ENCODE measurements at regions not wholly inside any gene's neighbourhood (a gene's known extent, or its start where the extent isn't known, plus 50 kb on each side); places are given as distances from the start of the nearest gene placed in this dataset.
A peak's percentile ranks its signal among the peaks of the same experiment; 100 is the strongest.

DNA sequence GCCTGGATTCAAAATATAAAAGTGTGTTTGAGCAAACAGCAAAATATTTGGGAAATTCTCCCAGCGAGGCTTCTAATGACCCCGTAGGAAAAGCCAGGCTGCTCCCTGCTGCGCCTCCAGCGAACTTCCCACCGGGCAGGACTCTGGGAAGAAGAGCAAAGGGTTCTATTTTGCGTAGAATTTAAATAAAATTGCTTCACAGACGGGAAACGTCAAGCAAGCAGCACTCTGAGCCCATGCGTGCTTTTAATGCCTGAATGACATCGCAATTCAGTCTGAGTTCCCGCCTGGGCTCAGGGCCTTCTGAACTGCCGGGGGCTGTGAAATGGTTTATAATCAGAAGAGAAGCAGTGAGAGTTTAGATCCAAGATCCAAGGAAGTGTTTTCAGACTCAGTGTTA, 775.1 kb downstream of the BRD1 start:
- Histone ChIP-seq H3K9ac (ENCODE audit: low read length in 5 of 5) (no peak overlapping the region), H3K27me3 (ENCODE audit: control insufficient read depth in 5 of 5, insufficient read depth in 4 of 5, low read length in 5 of 5) (peaks cover 0 to 25% (median 11%) of the 10 kb centered on the region in 5 donors), H3K4me3 (ENCODE audit: low read depth in 1 of 5, low read length in 5 of 5) (peak overlapping the region in 4 of 5 donors; percentile 52 to 64 (median 63)), H3K36me3 (ENCODE audit: control insufficient read depth in 5 of 5, insufficient read depth in 5 of 5, low read length in 5 of 5) (no peaks in the 10 kb centered on the region), H3K27ac (ENCODE audit: low read depth, low read length) (no peak overlapping the region), H3K9me3 (ENCODE audit: control insufficient read depth in 5 of 5, low read length in 5 of 5) (no peaks in the 10 kb centered on the region), H3K4me1 (ENCODE audit: control insufficient read depth in 5 of 5, insufficient read depth in 5 of 5, low read length in 5 of 5) (peaks cover 0 to 8% (median 0%) of the 10 kb centered on the region in 5 donors)

DNA sequence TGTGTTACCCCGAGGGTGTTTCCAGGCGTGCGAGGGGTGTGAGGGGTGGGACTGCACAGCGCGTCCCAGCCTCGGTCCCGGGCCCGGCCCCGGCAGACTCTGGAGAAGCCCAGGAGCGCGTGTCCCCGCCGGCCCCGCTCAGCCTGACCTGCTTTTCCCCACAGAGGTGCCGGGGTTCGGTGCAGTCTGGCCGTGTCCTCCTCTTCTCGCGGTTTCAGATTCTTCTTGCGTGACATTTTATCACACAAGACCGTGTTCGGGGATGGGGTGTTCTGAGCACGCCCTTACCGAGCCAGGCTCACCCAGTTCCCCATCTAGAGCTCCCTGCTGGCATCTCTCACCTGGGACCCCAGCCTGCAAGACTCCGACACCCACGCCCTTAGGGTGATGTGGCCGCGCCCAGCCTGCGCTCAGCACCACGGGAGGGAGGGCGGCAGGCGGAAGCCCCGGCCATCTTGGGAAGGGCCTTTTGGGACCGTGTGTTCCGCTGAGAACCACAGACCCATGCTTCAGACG, 775.6 kb downstream of the BRD1 start:
- no peaks in the 10 kb centered on the region for H3K9me3 ChIP-seq (ENCODE audit: control insufficient read depth in 5 of 5, low read length in 5 of 5)
- no peak overlapping the region for H3K27ac ChIP-seq (ENCODE audit: low read depth, low read length)
- H3K27me3 ChIP-seq (ENCODE audit: control insufficient read depth in 5 of 5, insufficient read depth in 4 of 5, low read length in 5 of 5) = peaks cover 0 to 25% (median 12%) of the 10 kb centered on the region in 5 donors
- H3K4me3 ChIP-seq (ENCODE audit: low read depth in 1 of 5, low read length in 5 of 5) = peak overlapping the region in 4 of 5 donors; percentile 52 to 64 (median 63)
- peaks cover 0 to 8% (median 0%) of the 10 kb centered on the region in 5 donors for H3K4me1 ChIP-seq (ENCODE audit: control insufficient read depth in 5 of 5, insufficient read depth in 5 of 5, low read length in 5 of 5)
- no peaks in the 10 kb centered on the region for H3K36me3 ChIP-seq (ENCODE audit: control insufficient read depth in 5 of 5, insufficient read depth in 5 of 5, low read length in 5 of 5)
- H3K9ac ChIP-seq (ENCODE audit: low read length in 5 of 5) = no peak overlapping the region

DNA sequence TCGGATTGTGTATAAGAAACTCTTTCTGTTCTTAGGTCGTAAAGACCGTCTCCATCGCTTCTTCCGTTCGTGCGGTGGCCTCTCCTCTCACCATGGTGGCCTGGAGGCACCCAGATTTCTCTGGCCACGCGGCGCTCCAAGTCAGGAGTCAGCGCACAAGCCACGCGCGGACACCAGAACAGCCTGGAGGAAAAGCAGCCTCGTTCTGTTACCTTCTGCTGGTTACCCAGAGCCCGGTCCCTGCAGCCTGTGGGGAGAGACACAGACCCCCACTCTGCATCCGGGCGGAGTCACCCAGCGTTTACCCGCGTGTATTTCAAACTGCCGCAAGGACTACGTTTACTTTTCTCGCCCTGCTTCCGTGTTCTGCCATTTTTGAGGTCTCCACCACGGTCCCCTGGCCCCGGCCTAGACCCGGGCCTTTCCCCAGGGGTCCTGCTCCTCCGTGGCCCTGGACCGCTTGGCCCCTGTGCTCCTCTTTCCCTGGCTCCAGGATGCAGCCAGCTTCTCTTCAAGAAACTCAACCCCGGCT, 776.1 kb downstream of the BRD1 start:
- H3K4me1 ChIP-seq (ENCODE audit: control insufficient read depth in 5 of 5, insufficient read depth in 5 of 5, low read length in 5 of 5) = peaks cover 0 to 8% (median 0%) of the 10 kb centered on the region in 5 donors
- peaks cover 0 to 23% (median 13%) of the 10 kb centered on the region in 5 donors for H3K27me3 ChIP-seq (ENCODE audit: control insufficient read depth in 5 of 5, insufficient read depth in 4 of 5, low read length in 5 of 5)
- no peaks in the 10 kb centered on the region for H3K36me3 ChIP-seq (ENCODE audit: control insufficient read depth in 5 of 5, insufficient read depth in 5 of 5, low read length in 5 of 5)
- H3K4me3 ChIP-seq (ENCODE audit: low read depth in 1 of 5, low read length in 5 of 5) = peak overlapping the region in 4 of 5 donors; percentile 52 to 64 (median 63)
- no peaks in the 10 kb centered on the region for H3K9me3 ChIP-seq (ENCODE audit: control insufficient read depth in 5 of 5, low read length in 5 of 5)
- H3K27ac ChIP-seq (ENCODE audit: low read depth, low read length) = no peak overlapping the region
- no peak overlapping the region for H3K9ac ChIP-seq (ENCODE audit: low read length in 5 of 5)

DNA sequence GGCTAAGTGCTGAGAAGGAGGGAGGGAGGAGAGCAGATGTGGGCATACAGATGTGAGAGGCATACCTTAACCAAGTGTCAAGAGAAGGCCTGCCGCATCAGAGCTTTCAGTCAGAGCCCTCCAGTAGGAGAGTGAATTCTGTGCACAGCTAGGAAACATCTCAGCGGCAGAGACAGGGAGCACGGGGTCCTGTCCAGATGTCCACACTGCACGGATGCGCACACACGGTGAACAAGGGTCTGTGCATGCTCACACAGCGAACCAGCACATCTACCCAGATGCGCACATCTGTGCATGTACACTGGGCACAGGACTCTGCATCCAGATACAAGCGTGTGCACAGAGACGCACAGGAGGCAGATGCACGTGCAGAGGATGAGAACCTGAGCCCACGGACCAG, 778.0 kb downstream of the BRD1 start:
- H3K36me3 ChIP-seq (ENCODE audit: control insufficient read depth in 5 of 5, insufficient read depth in 5 of 5, low read length in 5 of 5) = no peaks in the 10 kb centered on the region
- H3K9ac ChIP-seq (ENCODE audit: low read length in 5 of 5) = no peak overlapping the region
- peaks cover under 1 to 32% (median 17%) of the 10 kb centered on the region in 5 donors for H3K27me3 ChIP-seq (ENCODE audit: control insufficient read depth in 5 of 5, insufficient read depth in 4 of 5, low read length in 5 of 5)
- no peak overlapping the region for H3K4me3 ChIP-seq (ENCODE audit: low read depth in 1 of 5, low read length in 5 of 5)
- H3K9me3 ChIP-seq (ENCODE audit: control insufficient read depth in 5 of 5, low read length in 5 of 5) = peaks cover 0 to 3% (median 0%) of the 10 kb centered on the region in 5 donors
- H3K27ac ChIP-seq (ENCODE audit: low read depth, low read length) = no peak overlapping the region
- peaks cover 0 to 8% (median 0%) of the 10 kb centered on the region in 5 donors for H3K4me1 ChIP-seq (ENCODE audit: control insufficient read depth in 5 of 5, insufficient read depth in 5 of 5, low read length in 5 of 5)

DNA sequence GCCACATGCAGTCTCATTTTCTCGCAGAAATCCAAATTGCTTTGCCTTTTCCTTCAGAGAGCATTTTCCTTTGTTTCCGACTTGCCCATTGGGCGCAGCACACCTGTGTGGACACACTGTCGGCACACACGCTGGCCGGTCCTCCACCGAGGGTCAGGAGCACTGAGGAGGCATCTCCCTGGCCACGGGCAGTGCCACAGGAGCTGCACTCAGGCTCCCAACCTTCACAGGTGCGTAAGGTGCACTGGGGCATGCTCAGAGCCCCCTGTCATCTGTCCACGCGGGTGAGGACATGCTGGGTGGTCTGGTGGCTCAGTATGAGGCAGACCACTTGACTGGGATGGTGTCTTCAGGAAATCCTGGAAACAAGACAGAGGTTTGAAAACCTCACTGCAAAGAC, 779.1 kb downstream of the BRD1 start:
- Histone ChIP-seq H3K9me3 (ENCODE audit: control insufficient read depth in 5 of 5, low read length in 5 of 5) (peaks cover 0 to 3% (median 0%) of the 10 kb centered on the region in 5 donors), H3K4me1 (ENCODE audit: control insufficient read depth in 5 of 5, insufficient read depth in 5 of 5, low read length in 5 of 5) (peaks cover 0 to 8% (median 0%) of the 10 kb centered on the region in 5 donors), H3K36me3 (ENCODE audit: control insufficient read depth in 5 of 5, insufficient read depth in 5 of 5, low read length in 5 of 5) (no peaks in the 10 kb centered on the region), H3K27ac (ENCODE audit: low read depth, low read length) (no peak overlapping the region), H3K27me3 (ENCODE audit: control insufficient read depth in 5 of 5, insufficient read depth in 4 of 5, low read length in 5 of 5) (peaks cover 2 to 42% (median 23%) of the 10 kb centered on the region in 5 donors), H3K4me3 (ENCODE audit: low read depth in 1 of 5, low read length in 5 of 5) (no peak overlapping the region), H3K9ac (ENCODE audit: low read length in 5 of 5) (no peak overlapping the region)

DNA sequence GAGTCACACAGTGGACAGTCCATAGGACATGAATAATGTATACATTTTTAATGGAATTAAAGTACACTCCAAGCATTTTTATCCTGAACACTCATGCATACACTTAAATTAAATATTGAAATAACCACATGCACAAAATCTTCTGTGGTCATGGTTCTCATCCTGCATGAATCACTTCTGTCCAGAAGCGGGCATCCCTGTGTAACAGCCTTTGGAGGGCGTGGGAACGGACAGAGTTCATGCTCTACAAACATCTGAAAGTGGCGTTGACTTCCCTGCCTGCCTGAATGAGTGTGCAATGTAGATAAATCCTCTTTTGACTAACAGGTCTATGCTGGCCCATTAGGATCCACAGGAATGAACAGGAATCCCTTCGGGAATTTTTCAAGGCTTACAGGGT, 780.2 kb downstream of the BRD1 start:
- peaks cover 0 to 8% (median 0%) of the 10 kb centered on the region in 5 donors for H3K4me1 ChIP-seq (ENCODE audit: control insufficient read depth in 5 of 5, insufficient read depth in 5 of 5, low read length in 5 of 5)
- no peak overlapping the region for H3K27ac ChIP-seq (ENCODE audit: low read depth, low read length)
- no peak overlapping the region for H3K4me3 ChIP-seq (ENCODE audit: low read depth in 1 of 5, low read length in 5 of 5)
- no peaks in the 10 kb centered on the region for H3K36me3 ChIP-seq (ENCODE audit: control insufficient read depth in 5 of 5, insufficient read depth in 5 of 5, low read length in 5 of 5)
- H3K27me3 ChIP-seq (ENCODE audit: control insufficient read depth in 5 of 5, insufficient read depth in 4 of 5, low read length in 5 of 5) = peaks cover 2 to 42% (median 20%) of the 10 kb centered on the region in 5 donors
- H3K9ac ChIP-seq (ENCODE audit: low read length in 5 of 5) = no peak overlapping the region
- peaks cover 0 to 3% (median 0%) of the 10 kb centered on the region in 5 donors for H3K9me3 ChIP-seq (ENCODE audit: control insufficient read depth in 5 of 5, low read length in 5 of 5)

DNA sequence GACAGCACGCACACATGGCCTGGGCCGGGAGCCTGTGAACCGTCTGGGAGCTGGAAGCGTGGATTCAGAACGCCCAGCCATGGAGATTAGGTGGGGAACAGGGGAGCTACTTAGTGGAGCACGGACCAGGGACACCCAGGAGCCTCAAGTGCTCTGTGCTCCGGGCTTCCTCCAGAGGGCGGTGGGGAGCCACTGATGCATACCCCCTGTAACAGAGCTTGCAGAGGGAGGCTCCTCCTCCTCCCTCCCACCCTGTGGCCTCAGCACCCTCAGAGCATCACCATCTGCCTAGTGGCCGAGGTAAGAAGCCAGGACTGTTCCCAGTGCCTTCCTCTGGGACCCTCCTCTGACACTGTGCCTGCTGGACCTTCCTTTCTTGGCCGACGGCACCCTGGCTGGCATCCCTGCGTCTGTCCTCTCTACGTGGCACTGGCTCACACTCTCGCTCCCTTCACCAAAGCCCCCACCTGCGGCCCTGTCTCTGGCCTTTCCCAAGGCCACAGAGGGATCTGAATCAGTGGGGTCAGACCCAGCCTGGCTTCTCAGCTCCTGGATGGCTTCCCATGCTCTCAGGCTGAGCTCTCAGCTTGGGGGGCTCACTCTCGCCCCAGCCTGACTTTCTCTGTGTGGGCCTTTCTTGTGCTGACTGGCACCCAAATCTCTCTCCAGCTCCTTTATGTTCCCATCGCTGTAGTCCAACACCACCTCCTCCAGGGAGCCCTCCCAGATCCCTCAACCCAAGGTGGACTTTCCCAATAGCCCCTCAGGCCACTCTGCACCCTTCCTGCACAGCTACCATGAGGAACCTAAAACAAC, 780.9 kb downstream of the BRD1 start:
- H3K36me3 ChIP-seq (ENCODE audit: control insufficient read depth in 5 of 5, insufficient read depth in 5 of 5, low read length in 5 of 5) = no peaks in the 10 kb centered on the region
- peaks cover 0 to 3% (median 0%) of the 10 kb centered on the region in 5 donors for H3K9me3 ChIP-seq (ENCODE audit: control insufficient read depth in 5 of 5, low read length in 5 of 5)
- no peak overlapping the region for H3K9ac ChIP-seq (ENCODE audit: low read length in 5 of 5)
- no peak overlapping the region for H3K27ac ChIP-seq (ENCODE audit: low read depth, low read length)
- peaks cover 2 to 42% (median 17%) of the 10 kb centered on the region in 5 donors for H3K27me3 ChIP-seq (ENCODE audit: control insufficient read depth in 5 of 5, insufficient read depth in 4 of 5, low read length in 5 of 5)
- H3K4me1 ChIP-seq (ENCODE audit: control insufficient read depth in 5 of 5, insufficient read depth in 5 of 5, low read length in 5 of 5) = peaks cover 0 to 3% (median 0%) of the 10 kb centered on the region in 5 donors
- H3K4me3 ChIP-seq (ENCODE audit: low read depth in 1 of 5, low read length in 5 of 5) = no peak overlapping the region

DNA sequence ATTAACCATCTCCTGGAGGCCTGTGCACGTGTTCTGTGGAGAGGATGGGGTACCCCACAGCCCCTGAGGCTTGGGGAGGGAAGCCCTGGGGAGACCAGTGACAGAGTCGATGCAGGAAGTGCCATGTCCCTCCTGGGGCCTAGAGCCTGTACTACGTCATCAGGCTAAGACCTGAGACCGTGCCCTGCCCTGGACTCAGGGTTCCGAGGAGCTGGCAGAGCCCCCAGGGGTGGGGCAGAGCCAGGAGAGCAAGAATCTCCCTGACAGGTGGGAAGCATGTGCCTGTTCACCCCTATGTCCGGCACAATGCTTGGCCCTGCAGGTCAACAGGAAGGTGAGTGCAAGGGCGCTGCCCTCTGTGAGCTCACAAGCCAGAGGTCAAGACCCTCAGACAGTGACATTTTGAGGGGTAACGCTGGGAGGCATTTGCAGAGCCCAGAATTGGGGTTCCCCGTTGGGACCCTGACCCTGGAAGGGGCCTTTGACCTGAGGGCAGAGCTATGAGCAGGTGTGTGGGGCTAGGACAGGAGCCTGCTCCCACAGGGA, 781.6 kb downstream of the BRD1 start:
- Histone ChIP-seq H3K27ac (ENCODE audit: low read depth, low read length) (no peak overlapping the region), H3K9me3 (ENCODE audit: control insufficient read depth in 5 of 5, low read length in 5 of 5) (peaks cover 0 to 3% (median 0%) of the 10 kb centered on the region in 5 donors), H3K36me3 (ENCODE audit: control insufficient read depth in 5 of 5, insufficient read depth in 5 of 5, low read length in 5 of 5) (no peaks in the 10 kb centered on the region), H3K27me3 (ENCODE audit: control insufficient read depth in 5 of 5, insufficient read depth in 4 of 5, low read length in 5 of 5) (peaks cover 2 to 40% (median 21%) of the 10 kb centered on the region in 5 donors), H3K9ac (ENCODE audit: low read length in 5 of 5) (no peak overlapping the region), H3K4me3 (ENCODE audit: low read depth in 1 of 5, low read length in 5 of 5) (no peak overlapping the region), H3K4me1 (ENCODE audit: control insufficient read depth in 5 of 5, insufficient read depth in 5 of 5, low read length in 5 of 5) (no peaks in the 10 kb centered on the region)

DNA sequence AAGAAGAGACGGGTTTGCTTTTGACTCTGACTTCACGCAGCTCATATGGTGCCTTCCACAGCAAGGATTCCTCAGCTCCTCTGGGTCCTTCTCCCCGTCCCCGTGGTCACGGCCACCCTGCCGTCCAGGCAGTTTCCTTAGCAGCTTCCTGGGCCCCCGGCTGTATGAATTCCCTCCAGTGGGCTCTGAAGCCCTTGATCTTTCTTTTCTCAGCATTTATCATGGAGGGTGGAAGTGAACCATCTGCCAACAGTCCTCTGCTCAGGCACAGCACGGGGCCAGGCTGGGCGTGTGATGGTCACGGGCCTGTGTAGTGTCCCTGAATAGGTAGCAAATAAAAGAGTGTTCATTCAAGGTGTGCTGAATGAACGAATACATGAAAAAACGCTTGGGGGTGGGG, 782.4 kb downstream of the BRD1 start:
- peaks cover 0 to 3% (median 0%) of the 10 kb centered on the region in 5 donors for H3K9me3 ChIP-seq (ENCODE audit: control insufficient read depth in 5 of 5, low read length in 5 of 5)
- no peak overlapping the region for H3K27ac ChIP-seq (ENCODE audit: low read depth, low read length)
- H3K4me3 ChIP-seq (ENCODE audit: low read depth in 1 of 5, low read length in 5 of 5) = no peak overlapping the region
- no peak overlapping the region for H3K9ac ChIP-seq (ENCODE audit: low read length in 5 of 5)
- no peaks in the 10 kb centered on the region for H3K36me3 ChIP-seq (ENCODE audit: control insufficient read depth in 5 of 5, insufficient read depth in 5 of 5, low read length in 5 of 5)
- no peaks in the 10 kb centered on the region for H3K4me1 ChIP-seq (ENCODE audit: control insufficient read depth in 5 of 5, insufficient read depth in 5 of 5, low read length in 5 of 5)
- H3K27me3 ChIP-seq (ENCODE audit: control insufficient read depth in 5 of 5, insufficient read depth in 4 of 5, low read length in 5 of 5) = peaks cover 2 to 45% (median 28%) of the 10 kb centered on the region in 5 donors

DNA sequence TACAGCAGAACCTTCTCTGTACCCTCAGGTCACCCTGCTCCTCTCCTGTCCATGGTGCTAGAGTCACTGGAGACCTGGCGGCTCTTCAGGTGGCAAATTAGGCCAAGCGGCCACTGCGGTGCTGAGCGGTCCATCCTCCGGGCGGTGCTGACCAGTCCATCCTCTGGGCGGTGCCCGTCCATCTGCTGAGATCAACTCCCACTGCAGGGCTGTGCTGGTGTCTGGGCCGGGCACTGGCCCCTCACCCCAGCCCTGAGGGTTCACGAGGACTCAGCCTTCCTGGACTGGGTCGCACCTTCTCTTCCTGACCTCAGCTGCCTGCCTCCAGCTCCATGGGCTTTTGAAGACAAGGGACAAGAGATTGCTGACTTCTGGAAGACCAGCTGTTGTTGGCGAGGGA, 782.9 kb downstream of the BRD1 start:
- Histone ChIP-seq H3K9me3 (ENCODE audit: control insufficient read depth in 5 of 5, low read length in 5 of 5) (peaks cover 0 to 3% (median 0%) of the 10 kb centered on the region in 5 donors), H3K27ac (ENCODE audit: low read depth, low read length) (no peak overlapping the region), H3K27me3 (ENCODE audit: control insufficient read depth in 5 of 5, insufficient read depth in 4 of 5, low read length in 5 of 5) (peaks cover 2 to 45% (median 28%) of the 10 kb centered on the region in 5 donors), H3K36me3 (ENCODE audit: control insufficient read depth in 5 of 5, insufficient read depth in 5 of 5, low read length in 5 of 5) (no peaks in the 10 kb centered on the region), H3K4me3 (ENCODE audit: low read depth in 1 of 5, low read length in 5 of 5) (no peak overlapping the region), H3K9ac (ENCODE audit: low read length in 5 of 5) (no peak overlapping the region), H3K4me1 (ENCODE audit: control insufficient read depth in 5 of 5, insufficient read depth in 5 of 5, low read length in 5 of 5) (no peaks in the 10 kb centered on the region)
